IMR-90 (cell line): ENCODE measurements at regions not wholly inside any gene's neighbourhood (a gene's known extent, or its start where the extent isn't known, plus 50 kb on each side); places are given as distances from the start of the nearest gene placed in this dataset.

Experiments used
- ATAC-seq: fragments of 200-7000 bp; cut with Tn5 transposase; 2 replicates; pipeline ENCODE4 v1.9.1; 2020; ENCODE audit warnings: low read depth, mild to moderate bottlenecking, moderate library complexity
- BruUV-seq: library from RNA; stranded (reverse); fragments of 400-500 nt; replicated peaks from 2 replicates; lab custom pipeline; 2021; lab: Mats Ljungman, UMichigan
- CTCF ChIA-PET: fragments of 300-600 bp; formaldehyde crosslinking; extraction: SDS; loops from one replicate; lab custom pipeline; 2021; ENCODE audit warnings: antibody characterized with exemption; lab: Yijun Ruan, JAX
- POLR2A ChIA-PET: fragments of 300-600 bp; sonication (Branson Sonifier 250); formaldehyde crosslinking; loops from one replicate; lab custom pipeline; 2022; ENCODE audit warnings: antibody characterized with exemption; ENCODE audit not compliant: unreplicated experiment; lab: Charles Lee
- DNase-seq: peaks from one replicate; pipeline ENCODE4 v3.0.0; 2013
- H2AFZ ChIP-seq: replicated peaks from 2 replicates; pipeline ENCODE3; 2013; ENCODE audit warnings: low read length, mild to moderate bottlenecking; ENCODE audit not compliant: poor library complexity
- H2AK5ac ChIP-seq: 2 replicates; pipeline ENCODE4 v1.6.1; 2013; ENCODE audit warnings: low read depth, low read length, inconsistent platforms
- H2AK9ac ChIP-seq: replicated peaks from 2 replicates; pipeline ENCODE3; 2013; ENCODE audit warnings: mild to moderate bottlenecking, low read depth, low read length, moderate library complexity; ENCODE audit not compliant: poor library complexity
- H2BK120ac ChIP-seq: 2 replicates; pipeline ENCODE4 v1.6.1; 2013; ENCODE audit warnings: low read depth, low read length, inconsistent platforms
- H2BK15ac ChIP-seq: 3 replicates; pipeline ENCODE4 v1.6.1; 2013; ENCODE audit warnings: low read depth, low read length, inconsistent platforms
- H2BK20ac ChIP-seq: 2 replicates; pipeline ENCODE4 v1.6.1; 2013; ENCODE audit warnings: low read depth, mild to moderate bottlenecking, inconsistent platforms, low read length, moderate library complexity
- H2BK5ac ChIP-seq: 2 replicates; pipeline ENCODE4 v1.6.1; 2013; ENCODE audit warnings: mild to moderate bottlenecking, low read depth, low read length, inconsistent platforms; ENCODE audit not compliant: poor library complexity, severe bottlenecking
- H3K14ac ChIP-seq: replicated peaks from 2 replicates; pipeline ENCODE4 v1.6.1; 2013; ENCODE audit warnings: low read depth, low read length, inconsistent platforms
- H3K18ac ChIP-seq: 2 replicates; pipeline ENCODE4 v1.6.1; 2013; ENCODE audit warnings: low read depth, low read length, control low read depth
- H3K23ac ChIP-seq: 2 replicates; pipeline ENCODE4 v1.6.1; 2013; ENCODE audit warnings: low read depth, low read length, inconsistent platforms
- H3K27ac ChIP-seq: 2 replicates; pipeline ENCODE4 v1.5.1; 2013; ENCODE audit warnings: mild to moderate bottlenecking, control low read depth, low read length; ENCODE audit not compliant: insufficient read depth
- H3K27me3 ChIP-seq: 2 replicates; pipeline ENCODE4 v1.6.1; 2013; ENCODE audit warnings: low read length; ENCODE audit not compliant: control insufficient read depth, insufficient read depth
- H3K36me3 ChIP-seq: 2 replicates; pipeline ENCODE4 v1.6.1; 2013; ENCODE audit warnings: low read length, mixed read lengths; ENCODE audit not compliant: control insufficient read depth, insufficient read depth
- H3K4ac ChIP-seq: 2 replicates; pipeline ENCODE4 v1.6.1; 2013; ENCODE audit warnings: low read depth, low read length, inconsistent platforms
- H3K4me1 ChIP-seq: 2 replicates; pipeline ENCODE4 v1.6.1; 2013; ENCODE audit warnings: low read length, mixed read lengths; ENCODE audit not compliant: control insufficient read depth, insufficient read depth
- H3K4me2 ChIP-seq: 2 replicates; pipeline ENCODE4 v1.6.1; 2013; ENCODE audit warnings: low read depth, mild to moderate bottlenecking, control low read depth, low read length, moderate library complexity
- H3K4me3 ChIP-seq: 2 replicates; pipeline ENCODE4 v1.5.1; 2013; ENCODE audit warnings: low read depth, mild to moderate bottlenecking, control low read depth, low read length, moderate library complexity; ENCODE audit not compliant: insufficient read depth
- H3K56ac ChIP-seq: 2 replicates; pipeline ENCODE4 v1.6.1; 2013; ENCODE audit warnings: low read length, inconsistent platforms; ENCODE audit not compliant: insufficient read depth; ENCODE audit errors: extremely low read depth
- H3K79me1 ChIP-seq, 2 experiments: 2 replicates each; pipeline ENCODE4 v1.6.1; 2013; ENCODE audit warnings: low read length in 2 of 2, inconsistent platforms in 1 of 2, low read depth in 1 of 2
- H3K9ac ChIP-seq: 2 replicates; pipeline ENCODE4 v1.6.1; 2013; ENCODE audit warnings: low read depth, low read length, control low read depth
- H3K9me1 ChIP-seq: 2 replicates; pipeline ENCODE4 v1.6.1; 2013; ENCODE audit warnings: low read length, inconsistent platforms; ENCODE audit not compliant: insufficient read depth
- H3K9me3 ChIP-seq: 2 replicates; pipeline ENCODE4 v1.6.1; 2013; ENCODE audit warnings: low read length; ENCODE audit not compliant: control insufficient read depth, insufficient read depth
- H4K20me1 ChIP-seq: 2 replicates; pipeline ENCODE4 v1.6.1; 2013; ENCODE audit warnings: low read length, inconsistent platforms; ENCODE audit not compliant: insufficient read depth
- H4K5ac ChIP-seq: 2 replicates; pipeline ENCODE4 v1.6.1; 2013; ENCODE audit warnings: mild to moderate bottlenecking, low read depth, low read length, control low read depth
- H4K8ac ChIP-seq, 2 experiments: 2 replicates each; pipeline ENCODE4 v1.6.1; 2013; ENCODE audit warnings: low read depth in 2 of 2, low read length in 2 of 2, control low read depth in 1 of 2, inconsistent platforms in 1 of 2
- H4K91ac ChIP-seq: 2 replicates; pipeline ENCODE4 v1.6.1; 2013; ENCODE audit warnings: low read depth, low read length, inconsistent platforms; ENCODE audit not compliant: insufficient read depth
- BHLHE40 ChIP-seq: fragments of 150-350 bp; IDR thresholded peaks from 2 replicates; pipeline ENCODE4 v1.6.1; 2016; ENCODE audit warnings: mild to moderate bottlenecking, low read depth, low read length
- CEBPB ChIP-seq: IDR thresholded peaks from 2 replicates; pipeline ENCODE4 v1.6.1; 2012; ENCODE audit warnings: low read depth, low read length, improper control_type of control experiment
- CHD1 ChIP-seq: IDR thresholded peaks from 2 replicates; pipeline ENCODE4 v1.6.1; 2012; ENCODE audit warnings: low read depth, low read length, improper control_type of control experiment
- ELK1 ChIP-seq: fragments of 150-350 bp; IDR thresholded peaks from 2 replicates; pipeline ENCODE4 v1.6.1; 2016; ENCODE audit warnings: low read depth, mild to moderate bottlenecking, low read length, moderate library complexity, borderline replicate concordance
- FOS ChIP-seq: fragments of 150-350 bp; IDR thresholded peaks from 2 replicates; pipeline ENCODE4 v1.6.1; 2016; ENCODE audit warnings: low read depth, low read length
- MAFK ChIP-seq: IDR thresholded peaks from 2 replicates; pipeline ENCODE4 v1.6.1; 2012; ENCODE audit warnings: low read depth, low read length, improper control_type of control experiment
- MAZ ChIP-seq: IDR thresholded peaks from 2 replicates; pipeline ENCODE4 v1.6.1; 2012; ENCODE audit warnings: low read depth, mild to moderate bottlenecking, low read length, improper control_type of control experiment, moderate library complexity, borderline replicate concordance
- MXI1 ChIP-seq: IDR thresholded peaks from 2 replicates; pipeline ENCODE4 v1.6.1; 2012; ENCODE audit warnings: low read depth, mild to moderate bottlenecking, low read length, moderate library complexity, borderline replicate concordance
- NFE2L2 ChIP-seq: fragments of 150-350 bp; IDR thresholded peaks from 2 replicates; pipeline ENCODE4 v1.6.1; 2016; ENCODE audit warnings: low read depth, mild to moderate bottlenecking, low read length
- POLR2A ChIP-seq: IDR thresholded peaks from 2 replicates; pipeline ENCODE4 v1.6.1; 2012; ENCODE audit warnings: mild to moderate bottlenecking, low read depth, low read length
- RAD21 ChIP-seq: IDR thresholded peaks from 2 replicates; pipeline ENCODE4 v1.6.1; 2012; ENCODE audit warnings: low read length, improper control_type of control experiment
- RCOR1 ChIP-seq: IDR thresholded peaks from 2 replicates; pipeline ENCODE4 v1.6.1; 2012; ENCODE audit warnings: mild to moderate bottlenecking, low read length, improper control_type of control experiment; ENCODE audit not compliant: insufficient replicate concordance
- RFX5 ChIP-seq: IDR thresholded peaks from 2 replicates; pipeline ENCODE4 v1.8.0; 2012; ENCODE audit warnings: low read depth, mild to moderate bottlenecking, low read length, moderate library complexity
- SMC3 ChIP-seq: fragments of 150-350 bp; IDR thresholded peaks from 2 replicates; pipeline ENCODE4 v1.6.1; 2016; ENCODE audit warnings: low read depth, mild to moderate bottlenecking, antibody characterized with exemption, low read length, moderate library complexity
- WGBS, 2 experiments: methylation state at CpG; one replicate each; pipeline versions ENCODE4 v1.1.5 to v1.1.7; 2013; ENCODE audit warnings: missing lambda C conversion rate in 2 of 2; ENCODE audit not compliant: insufficient read length in 1 of 2; ENCODE audit errors: extremely low coverage in 2 of 2; 5-methylcytosine and 5-hydroxymethylcytosine counted together
- dilution Hi-C: fragments of 300-500 bp; cut with HindIII; formaldehyde crosslinking; loops from one replicate; pipeline ENCODE4 v1.14.3; 2018; ENCODE audit warnings: low sequenced_read_pairs; ENCODE audit not compliant: unreplicated experiment
- in situ Hi-C: fragments of 300-500 bp; cut with MboI; formaldehyde crosslinking; loops from 3 replicates; pipeline ENCODE4 v1.14.3; 2019; ENCODE audit warnings: low sequenced_read_pairs, inconsistent platforms, mixed read lengths
- intact Hi-C: fragments of 100-400 bp; cut with micrococcal nuclease; formaldehyde crosslinking; loops from 2 replicates; pipeline ENCODE4 v1.10.0; 2022
- TF ChIP-seq, protein P1 (sequence below): conservative IDR thresholded peaks from 2 replicates; pipeline ENCODE4 v1.5.1; 2012; ENCODE audit warnings: mild to moderate bottlenecking, low read depth, low read length, improper control_type of control experiment

DNA sequence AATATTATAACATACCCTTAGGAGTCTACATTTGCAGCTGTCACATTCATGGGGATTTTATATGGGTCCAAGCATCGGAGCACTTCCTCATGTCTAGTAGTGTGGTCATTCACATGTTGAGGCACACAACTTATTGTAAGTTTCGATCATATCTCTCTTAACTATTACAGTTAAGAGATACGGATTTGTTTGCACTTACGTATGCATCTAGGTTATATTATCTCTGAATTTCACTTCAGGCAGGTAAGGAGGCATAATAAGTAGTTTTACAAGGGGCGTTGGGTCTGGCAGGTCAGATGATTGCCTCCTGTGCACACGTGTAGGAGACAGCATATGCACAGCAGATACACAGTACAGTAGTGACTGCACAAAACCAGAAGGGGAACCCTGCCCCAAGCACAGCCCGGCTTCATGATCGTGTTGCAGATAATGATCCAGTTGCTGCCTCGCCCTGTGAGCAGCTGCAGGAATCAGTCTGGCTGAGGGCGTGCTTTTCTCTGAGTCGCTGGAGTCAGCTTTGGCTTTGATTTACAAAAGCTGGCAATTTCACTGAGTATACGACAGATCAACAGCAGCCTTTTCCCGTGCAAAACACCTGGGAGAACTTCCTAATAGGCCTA, 302.9 kb upstream of the GATB start:
- H2AK9ac ChIP-seq, result no peak overlapping the region
- ATAC-seq (no peak), DNase-seq (no peak)
- H4K8ac ChIP-seq, result no peak overlapping the region
- H3K9ac ChIP-seq, result no peak overlapping the region
- H4K5ac ChIP-seq, result no peak overlapping the region
- H4K91ac ChIP-seq, result no peak overlapping the region
- H3K27ac ChIP-seq, result no peak overlapping the region
- BruUV-seq, result no TSS peak
- peaks cover 2% of the 10 kb centered on the region; the same call in 1 of the 2 replicates for H3K9me3 ChIP-seq
- in situ Hi-C loops (no loop called here), intact Hi-C loops (no loop called here), dilution Hi-C loops (no loop called here)
- H2BK5ac ChIP-seq, result no peak overlapping the region
- H3K4ac ChIP-seq, result no peak overlapping the region
- H3K4me3 ChIP-seq, result no peak overlapping the region
- H2BK120ac ChIP-seq, result no peak overlapping the region
- H3K56ac ChIP-seq, result no peak overlapping the region
- H3K9me1 ChIP-seq, result no peaks in the 10 kb centered on the region
- CTCF ChIA-PET, result no interaction called here
- no peaks in the 10 kb centered on the region for H4K20me1 ChIP-seq
- POLR2A ChIA-PET, result no interaction called here
- H3K79me1 ChIP-seq, result no peaks in the 10 kb centered on the region
- TF ChIP-seq CHD1 (no peak), MAZ (no peak), SMC3 (no peak), ELK1 (no peak), POLR2A (no peak), FOS (no peak), RCOR1 (no peak), CEBPB (no peak), RAD21 (no peak), MAFK (no peak), BHLHE40 (no peak), MXI1 (no peak), NFE2L2 (no peak), RFX5 (no peak)
- TF ChIP-seq, protein P1, sequence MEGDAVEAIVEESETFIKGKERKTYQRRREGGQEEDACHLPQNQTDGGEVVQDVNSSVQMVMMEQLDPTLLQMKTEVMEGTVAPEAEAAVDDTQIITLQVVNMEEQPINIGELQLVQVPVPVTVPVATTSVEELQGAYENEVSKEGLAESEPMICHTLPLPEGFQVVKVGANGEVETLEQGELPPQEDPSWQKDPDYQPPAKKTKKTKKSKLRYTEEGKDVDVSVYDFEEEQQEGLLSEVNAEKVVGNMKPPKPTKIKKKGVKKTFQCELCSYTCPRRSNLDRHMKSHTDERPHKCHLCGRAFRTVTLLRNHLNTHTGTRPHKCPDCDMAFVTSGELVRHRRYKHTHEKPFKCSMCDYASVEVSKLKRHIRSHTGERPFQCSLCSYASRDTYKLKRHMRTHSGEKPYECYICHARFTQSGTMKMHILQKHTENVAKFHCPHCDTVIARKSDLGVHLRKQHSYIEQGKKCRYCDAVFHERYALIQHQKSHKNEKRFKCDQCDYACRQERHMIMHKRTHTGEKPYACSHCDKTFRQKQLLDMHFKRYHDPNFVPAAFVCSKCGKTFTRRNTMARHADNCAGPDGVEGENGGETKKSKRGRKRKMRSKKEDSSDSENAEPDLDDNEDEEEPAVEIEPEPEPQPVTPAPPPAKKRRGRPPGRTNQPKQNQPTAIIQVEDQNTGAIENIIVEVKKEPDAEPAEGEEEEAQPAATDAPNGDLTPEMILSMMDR, result no peak
- H3K18ac ChIP-seq, result no peak overlapping the region
- no peak overlapping the region for H2AFZ ChIP-seq
- H3K36me3 ChIP-seq, result no peaks in the 10 kb centered on the region
- peaks cover 4% of the 10 kb centered on the region for H3K27me3 ChIP-seq
- H2BK15ac ChIP-seq, result no peak overlapping the region
- H3K14ac ChIP-seq, result no peak overlapping the region
- H3K23ac ChIP-seq, result no peak overlapping the region
- no peak overlapping the region for H3K4me2 ChIP-seq
- 25% methylated on average over 5 of the region's 13 CpGs; no CpG with 5 or more reads in 1 of the 2 experiments for WGBS, 2 experiments
- no peak overlapping the region for H2AK5ac ChIP-seq
- H2BK20ac ChIP-seq, result no peak overlapping the region
- H3K4me1 ChIP-seq, result no peaks in the 10 kb centered on the region; the same call in 1 of the 2 replicates
